DMS114 treated with DMSO at 0.1 percent for 48 hours (cell line): ENCODE measurements at regions not wholly inside any gene's neighbourhood (a gene's known extent, or its start where the extent isn't known, plus 50 kb on each side); places are given as distances from the start of the nearest gene placed in this dataset.
"Not testable (repeated sequence)": the region's sequence is repeated elsewhere in the genome, so short reads cannot be mapped to it uniquely, and the experiment has no call there.

ENCODE experiments used
- DNase-seq: peaks from one replicate; lab custom pipeline; 2025; ENCODE audit not compliant: unreplicated experiment; lab: John Stamatoyannopoulos, UW

DNA sequence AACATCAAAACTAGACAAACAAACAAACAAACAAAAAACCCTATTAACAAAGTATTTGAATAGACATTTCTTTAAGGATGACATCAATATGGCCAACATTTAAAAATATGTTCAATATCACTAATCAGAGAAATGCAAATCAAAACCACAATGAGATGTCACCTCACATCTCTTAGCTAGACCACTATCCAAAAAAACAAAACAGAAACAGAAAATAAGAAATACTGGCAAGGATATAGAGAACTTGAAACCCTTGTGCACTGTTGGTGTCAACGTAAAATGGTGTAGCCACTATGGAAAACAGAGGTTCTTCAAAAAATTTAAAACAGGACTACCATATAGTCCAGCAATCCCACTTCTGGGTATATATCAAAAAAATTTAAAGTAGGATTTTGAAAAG is 308.2 kb downstream of the SPATA31A1 start:
- not testable (repeated sequence) for DNase-seq

DNA sequence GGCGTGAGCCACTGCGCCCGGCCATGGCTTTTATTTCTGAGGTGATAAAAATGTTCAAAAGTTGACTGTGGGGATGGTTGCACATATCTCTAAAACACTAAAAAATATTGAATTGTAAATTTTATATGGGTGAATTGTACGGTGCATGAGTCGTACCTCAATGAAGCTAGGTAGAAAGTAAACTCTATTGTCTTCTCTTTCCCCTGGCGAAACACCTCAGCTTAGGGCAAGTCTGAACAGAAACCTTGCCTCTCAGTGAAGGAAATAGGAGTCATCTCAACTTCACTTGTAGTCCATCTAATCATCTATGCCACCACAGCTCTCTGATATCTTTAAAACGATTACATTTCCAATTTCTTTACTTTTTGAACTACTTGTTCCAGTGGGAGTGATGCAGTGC is 309.6 kb downstream of the SPATA31A1 start:
- DNase-seq: not testable (repeated sequence)

DNA sequence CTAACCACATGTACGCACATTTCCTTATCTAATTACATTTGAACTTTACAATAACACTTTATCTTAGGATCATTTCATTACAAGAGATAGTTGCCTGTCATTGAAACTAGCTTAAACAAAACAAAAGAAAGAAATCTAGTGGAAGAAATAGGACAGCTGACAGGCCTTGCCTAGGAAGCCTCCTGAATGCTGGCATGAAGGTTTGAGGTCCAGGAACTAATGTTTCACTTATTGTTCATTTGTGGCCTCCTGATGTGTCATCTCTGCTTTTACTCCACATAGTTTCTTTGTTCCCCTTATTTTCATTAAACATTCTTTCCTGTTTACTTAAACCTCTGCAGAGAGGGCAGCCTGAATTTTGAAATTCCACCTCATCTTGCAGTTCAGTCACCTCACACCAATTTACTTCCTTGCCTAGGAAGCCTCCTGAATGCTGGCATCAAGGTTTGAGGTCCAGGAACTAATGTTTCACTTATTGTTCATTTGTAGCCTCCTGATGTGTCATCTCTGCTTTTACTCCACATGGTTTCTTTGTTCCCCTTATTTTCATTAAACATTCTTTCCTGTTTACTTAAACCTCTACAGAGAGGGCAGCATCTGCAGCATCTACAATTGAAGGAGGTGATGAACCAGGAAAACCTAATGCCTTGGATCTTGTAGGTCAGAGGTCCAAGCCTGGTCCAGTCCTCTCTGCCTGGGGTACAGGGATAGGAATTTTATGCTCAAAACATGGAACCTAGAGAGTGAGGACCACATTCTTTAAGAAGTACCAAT is 319.2 kb downstream of the SPATA31A1 start:
- DNase-seq: not testable (repeated sequence)

DNA sequence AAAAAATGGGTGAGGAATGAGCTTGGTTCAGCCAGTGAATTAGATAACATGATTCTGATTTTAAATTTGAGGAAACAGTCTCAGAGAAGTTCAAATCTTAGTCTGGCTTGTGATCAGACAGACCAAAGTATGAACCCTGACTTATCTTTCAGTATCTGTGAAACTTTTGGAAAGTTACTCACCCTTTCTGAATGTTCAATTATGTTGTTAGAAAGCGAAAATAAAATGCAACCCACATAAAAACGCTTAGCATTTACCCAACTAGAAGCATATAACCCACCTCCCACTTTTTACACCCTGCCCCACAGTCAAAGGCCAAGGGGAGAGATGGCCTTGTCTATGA is 319.7 kb downstream of the SPATA31A1 start:
- DNase-seq: not testable (repeated sequence)

DNA sequence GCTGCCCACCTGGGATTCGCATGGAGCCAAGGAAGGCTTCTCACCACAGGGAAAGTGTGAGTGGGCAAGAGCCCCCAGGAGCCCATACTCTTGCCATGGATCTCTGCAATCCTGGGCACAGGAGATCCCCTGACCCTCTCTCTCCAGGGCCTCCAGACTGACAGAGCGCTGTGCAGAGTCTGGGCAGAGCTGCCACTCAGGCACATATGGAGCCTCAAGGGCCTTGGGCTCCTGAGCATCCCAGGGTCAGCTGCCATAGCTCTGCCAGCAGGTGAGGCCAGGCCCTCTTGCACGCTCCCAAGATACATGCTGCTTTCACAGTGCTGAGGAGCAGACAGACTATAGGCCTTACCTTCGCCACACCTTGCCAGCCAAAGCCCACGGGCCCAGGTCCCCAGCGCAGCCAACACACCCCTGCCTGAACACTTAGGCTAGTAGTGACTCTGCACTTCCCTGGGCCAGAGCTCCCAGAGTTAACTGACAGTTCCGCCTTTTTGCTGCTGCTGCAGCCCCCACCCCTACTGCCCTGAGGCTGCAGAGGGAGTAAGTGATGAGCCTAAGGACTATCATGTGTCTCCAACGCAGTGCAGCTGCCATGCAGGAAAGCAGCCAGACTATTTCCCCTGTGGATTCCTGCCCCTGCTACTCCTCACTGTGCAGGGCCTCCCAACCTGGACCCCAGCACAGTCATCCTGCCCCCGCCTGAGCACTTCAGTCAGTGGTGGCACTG is 323.2 kb downstream of the SPATA31A1 start:
- DNase-seq: not testable (repeated sequence)

DNA sequence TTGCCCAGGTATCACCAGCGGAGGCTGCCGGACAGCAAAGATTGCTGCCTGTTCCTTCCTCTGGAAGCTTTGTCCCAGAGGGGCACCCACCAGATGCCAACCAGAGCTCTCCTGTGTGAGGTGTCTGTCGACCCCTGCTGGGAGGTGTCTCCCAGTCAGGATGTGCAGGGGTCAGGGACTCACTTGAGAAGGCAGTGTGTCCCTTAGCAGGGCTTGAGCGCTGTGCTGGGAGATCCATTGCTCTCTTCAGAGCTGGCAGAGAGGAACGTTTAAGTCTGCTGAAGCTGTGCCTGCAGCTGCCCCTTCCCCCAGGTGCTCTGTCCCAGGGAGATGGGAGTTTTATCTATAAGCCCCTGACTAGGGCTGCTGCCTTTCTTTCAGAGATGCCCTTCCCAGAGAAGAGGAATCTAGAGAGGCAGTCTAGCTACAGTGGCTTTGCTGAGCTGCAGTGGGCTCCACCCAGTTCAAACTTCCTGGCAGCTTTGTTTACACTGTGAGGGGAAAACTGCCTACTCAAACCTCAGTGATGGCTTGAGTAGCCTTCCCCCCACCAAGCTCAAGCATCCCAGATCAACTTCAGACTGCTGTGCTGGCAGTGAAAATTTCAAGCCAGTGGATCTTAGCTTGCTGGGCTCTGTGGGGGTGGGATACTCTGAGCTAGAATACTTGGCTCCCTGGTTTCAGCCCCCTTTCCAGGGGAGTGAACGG is 325.4 kb downstream of the SPATA31A1 start:
- not testable (repeated sequence) for DNase-seq

DNA sequence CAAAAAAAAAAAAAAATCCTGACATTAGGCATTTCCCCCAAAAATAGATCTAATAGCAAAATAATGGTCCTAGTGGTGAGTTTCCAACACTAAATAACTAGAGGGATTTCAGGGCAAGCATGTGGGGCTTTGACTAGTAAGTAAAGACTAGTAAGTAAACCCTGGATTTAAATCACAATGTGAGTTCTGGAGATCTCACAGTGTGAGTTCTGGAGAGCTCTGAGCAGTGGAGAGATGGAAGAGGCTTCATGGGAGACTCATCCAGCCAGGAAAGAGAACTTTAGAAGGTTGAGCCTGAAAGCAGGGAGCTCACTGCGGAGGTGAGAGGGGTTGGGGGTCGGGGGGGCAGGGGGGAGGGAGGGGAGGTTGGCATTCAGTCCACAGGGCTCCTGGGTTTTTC is 373.4 kb downstream of the SPATA31A1 start:
- DNase-seq: not testable (repeated sequence)

DNA sequence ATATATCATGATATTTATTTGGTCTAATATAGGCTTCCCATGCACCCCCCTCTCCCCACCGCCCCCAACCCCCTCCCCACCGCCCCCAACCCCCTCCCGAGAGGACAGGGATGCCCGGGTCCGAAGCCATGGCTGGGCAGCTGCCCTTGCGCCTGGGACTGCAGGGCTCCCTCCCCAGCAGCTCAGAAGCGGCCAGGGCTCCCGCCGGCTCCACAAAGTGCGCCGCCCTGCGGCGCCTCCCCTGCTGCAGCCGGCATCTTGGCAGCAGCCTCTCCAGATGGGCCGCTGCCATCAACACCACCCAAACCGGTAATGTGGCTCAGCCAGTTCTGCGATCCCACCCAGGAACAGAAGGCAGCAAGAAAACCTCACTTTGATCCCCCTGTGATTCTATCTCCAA is 389.4 kb downstream of the SPATA31A1 start:
- not testable (repeated sequence) for DNase-seq

DNA sequence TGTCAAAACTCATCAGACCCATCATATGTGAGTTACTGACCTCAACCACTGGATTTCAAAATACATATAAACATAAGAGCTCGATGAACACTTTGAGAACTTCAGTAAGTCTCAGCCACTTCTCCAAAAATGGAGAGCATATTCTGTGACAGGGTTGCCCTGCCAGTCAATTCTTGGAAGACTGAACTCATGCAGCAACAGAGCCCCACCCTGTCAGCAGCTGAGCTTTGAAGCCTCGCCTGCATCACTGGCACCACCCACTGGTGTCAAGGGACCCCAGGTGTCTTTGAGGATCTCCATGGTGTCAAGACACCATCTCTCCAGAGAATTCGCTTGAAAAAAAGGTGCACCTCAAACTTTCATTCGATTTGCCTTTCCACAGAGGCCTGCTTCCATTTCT is 420.1 kb downstream of the SPATA31A1 start:
- not testable (repeated sequence) for DNase-seq

DNA sequence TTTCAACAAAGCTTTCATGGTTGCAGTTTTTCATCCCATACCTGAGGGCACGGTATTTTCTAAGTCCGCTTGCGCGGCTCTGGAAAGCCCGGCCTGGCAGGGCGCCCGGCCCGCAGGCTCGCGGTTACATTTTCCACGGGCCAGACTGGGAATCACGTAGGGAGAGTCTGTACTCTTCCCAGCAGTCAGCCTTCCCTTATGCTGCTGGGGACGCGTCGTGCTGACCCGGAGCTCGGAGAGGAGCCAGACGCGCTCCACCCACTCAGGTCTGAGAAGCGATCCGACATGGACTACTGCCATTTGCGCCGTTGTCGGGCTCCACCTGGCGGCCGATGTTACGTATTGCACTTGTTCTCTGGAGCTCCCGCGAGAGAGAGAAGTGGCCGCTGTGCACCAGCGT is 435.9 kb downstream of the SPATA31A1 start:
- DNase-seq: not testable (repeated sequence)

DNA sequence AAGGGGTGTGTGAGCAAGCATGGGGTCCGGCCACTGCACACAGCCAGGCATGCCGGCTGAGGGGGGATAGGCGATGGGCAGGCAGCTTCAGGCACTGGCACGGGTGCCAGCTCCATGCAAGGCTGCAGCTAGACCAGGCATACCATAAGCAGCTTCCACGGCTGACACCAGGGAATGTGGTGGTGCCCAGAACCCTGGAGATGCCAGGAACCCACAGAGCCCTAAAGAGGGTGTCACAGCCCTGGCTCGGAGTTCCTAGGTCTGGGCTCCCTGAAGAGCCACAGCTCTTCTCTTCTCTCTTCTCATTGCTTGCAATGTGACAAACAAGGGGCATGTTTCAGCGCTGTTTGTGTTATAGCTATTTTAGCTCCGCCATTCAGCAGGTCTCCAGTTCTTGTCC is 442.5 kb downstream of the SPATA31A1 start:
- DNase-seq: not testable (repeated sequence)

DNA sequence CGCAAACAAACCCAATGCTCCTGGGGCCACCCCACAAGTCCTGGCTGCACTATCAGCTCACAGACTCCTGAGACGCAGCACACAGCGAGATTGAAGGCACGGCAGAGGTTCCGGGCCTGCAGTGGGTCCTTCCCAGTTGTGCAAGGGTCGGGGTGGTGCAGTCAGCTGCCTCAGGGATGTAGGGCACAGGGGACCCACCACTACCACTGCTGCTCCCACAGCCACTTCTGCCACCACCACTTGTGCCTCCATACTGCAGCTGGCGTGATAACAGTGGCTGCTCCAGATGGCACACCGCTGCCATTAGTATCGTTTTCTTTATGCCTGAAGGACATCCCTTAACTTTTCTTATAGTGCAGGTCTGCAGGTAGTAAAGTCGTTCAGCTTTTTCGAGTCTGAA is 443.8 kb downstream of the SPATA31A1 start:
- DNase-seq: not testable (repeated sequence)

DNA sequence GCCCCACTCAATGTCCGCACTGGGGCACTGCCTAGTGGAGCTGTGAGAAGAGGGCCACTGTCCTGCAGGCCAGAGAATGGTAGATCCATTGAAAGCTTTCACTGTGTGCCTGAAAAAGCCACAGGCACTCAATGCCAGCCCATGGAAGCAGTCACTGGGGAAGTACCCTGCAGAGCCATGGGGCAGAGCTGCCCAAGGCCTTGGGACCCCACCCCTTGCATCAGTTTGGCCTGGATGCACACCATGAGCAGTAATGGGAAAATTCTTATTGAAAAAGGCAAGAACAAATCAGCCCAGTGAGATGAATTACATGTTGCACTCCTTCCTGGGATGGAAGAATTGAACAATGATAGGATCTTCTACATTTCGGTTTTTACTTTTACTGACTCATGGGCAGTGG is 447.1 kb downstream of the SPATA31A1 start:
- DNase-seq: not testable (repeated sequence)

DNA sequence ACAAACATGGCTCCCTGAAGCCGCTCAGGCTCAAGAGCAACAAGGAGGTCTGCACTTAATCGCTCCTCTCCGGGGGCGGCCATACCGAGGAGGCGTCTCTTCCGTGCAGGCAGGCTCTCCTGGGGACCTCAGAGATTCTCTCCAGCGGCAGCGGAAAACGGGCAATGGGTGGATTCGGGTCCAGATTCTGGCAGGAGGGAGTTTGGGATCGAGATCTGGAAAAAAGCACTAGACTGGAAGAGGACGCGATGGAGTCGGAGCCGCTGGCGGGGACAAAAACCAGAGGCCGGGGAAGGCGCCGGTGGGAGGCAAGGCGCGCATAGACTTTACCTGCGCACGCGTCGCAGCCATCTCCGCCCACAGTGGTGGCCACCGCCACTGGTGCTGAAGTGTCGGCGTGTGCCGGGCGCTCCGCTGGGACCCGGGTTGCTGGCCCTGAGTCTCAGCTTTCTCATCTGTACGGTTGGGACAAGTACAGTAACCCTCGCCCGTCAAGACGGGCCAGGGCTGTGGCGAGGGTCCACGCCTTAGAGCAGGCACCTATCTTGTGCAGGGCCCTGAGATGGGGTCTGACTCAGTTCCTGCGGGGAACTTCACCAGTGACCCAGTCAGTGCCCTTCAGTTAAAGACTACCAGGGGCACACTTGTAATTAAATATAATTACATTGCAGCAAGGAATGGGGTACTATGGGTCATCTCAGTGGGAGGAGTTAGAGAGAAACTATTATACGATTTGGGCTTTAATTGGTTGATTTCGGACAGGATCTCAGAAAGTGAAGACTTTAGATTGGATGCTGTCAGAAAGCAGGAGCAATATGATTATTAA is 454.1 kb downstream of the SPATA31A1 start:
- DNase-seq: not testable (repeated sequence)

DNA sequence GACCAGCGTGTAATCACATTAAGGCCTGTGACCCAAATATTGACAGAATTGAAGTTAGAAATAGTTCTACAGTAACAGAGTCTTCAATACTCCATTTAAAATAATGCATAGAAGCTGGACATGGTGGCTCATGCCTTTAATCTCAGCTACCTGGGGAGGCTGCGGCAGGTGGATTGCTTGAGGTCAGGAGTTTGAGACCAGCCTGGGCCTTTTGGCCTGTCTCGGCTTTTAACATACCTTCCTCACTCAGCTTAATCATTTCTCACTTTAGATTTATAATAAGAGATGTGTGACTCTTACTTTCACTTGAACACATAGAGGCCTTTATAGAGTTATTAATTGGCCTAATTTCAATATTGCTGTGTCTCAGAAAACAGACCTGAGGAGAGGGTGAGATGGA is 454.9 kb downstream of the SPATA31A1 start:
- DNase-seq: not testable (repeated sequence)

DNA sequence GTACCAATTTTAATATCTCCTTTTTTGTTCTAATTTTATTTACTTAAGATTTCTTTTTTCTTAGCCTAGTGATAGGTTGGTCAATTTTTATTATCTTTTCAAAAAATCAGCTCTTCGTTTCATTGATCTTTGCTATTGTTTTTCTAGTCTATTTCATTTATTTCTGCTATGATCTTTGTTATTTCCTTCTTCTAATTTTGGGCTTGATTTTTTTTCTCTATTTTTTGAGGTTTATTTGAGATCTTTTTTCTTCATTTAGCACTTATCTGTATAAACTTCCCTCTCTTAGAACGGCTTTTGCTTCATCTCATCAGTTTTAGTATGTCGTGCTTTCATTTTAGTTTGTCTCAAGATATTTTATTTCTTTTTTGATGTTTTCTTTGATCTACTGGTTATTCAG is 456.1 kb downstream of the SPATA31A1 start:
- not testable (repeated sequence) for DNase-seq

DNA sequence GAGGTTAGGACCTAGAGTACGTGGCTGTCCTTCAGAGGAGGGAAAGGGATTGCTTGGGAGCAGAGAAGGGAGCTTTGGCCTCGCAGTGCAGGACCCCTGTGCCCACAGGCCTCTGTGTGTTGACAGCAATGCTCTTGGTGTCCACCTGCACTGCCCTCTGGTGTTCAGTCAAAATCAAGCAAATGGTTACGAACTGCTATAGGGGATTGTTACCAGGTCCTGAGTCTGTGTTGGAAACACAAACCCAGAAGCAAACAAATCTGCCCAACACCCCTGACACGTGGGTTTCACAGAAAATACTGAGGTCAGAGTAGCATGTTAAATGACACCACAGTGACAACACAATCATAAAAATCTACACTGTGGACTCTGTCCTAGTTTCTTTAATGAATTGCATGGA is 473.0 kb downstream of the SPATA31A1 start:
- not testable (repeated sequence) for DNase-seq
